A549 (cell line): ENCODE measurements at regions not wholly inside any gene's neighbourhood (a gene's known extent, or its start where the extent isn't known, plus 50 kb on each side); places are given as distances from the start of the nearest gene placed in this dataset.
A peak's percentile ranks its signal among the peaks of the same experiment; 100 is the strongest.

Source experiments
- ATAC-seq, 2 experiments: fragments of 200-7000 bp in 1 of 2; fragments of >200 bp in 1 of 2; cut with Nextera tagmentation in 1 of 2; cut with Tn5 transposase in 1 of 2; 3 replicates each; pipeline versions ENCODE4 v1.8.0 to v1.9.1; 2018 to 2020; ENCODE audit warnings: mild to moderate bottlenecking in 1 of 2, moderate library complexity in 1 of 2
- CTCF ChIA-PET: fragments of 300-600 bp; sonication (Branson Sonifier 250); formaldehyde crosslinking; extraction: SDS; loops from one replicate; lab custom pipeline; 2021; ENCODE audit warnings: antibody characterized with exemption, inconsistent platforms; lab: Yijun Ruan, JAX
- POLR2A ChIA-PET: fragments of 350-600 bp; formaldehyde crosslinking; extraction: SDS; loops from one replicate; lab custom pipeline; 2021; ENCODE audit warnings: antibody characterized with exemption, inconsistent platforms; lab: Yijun Ruan, JAX
- DNase-seq, 2 experiments: peaks; one replicate each; pipeline versions ENCODE4 v3.0.0 to v3.0.0-alpha.2; 2011 to 2016; ENCODE audit warnings: low read depth in 1 of 2, low spot score in 1 of 2
- FAIRE-seq: peaks from 2 replicates; lab custom pipeline; 2011; peaks lifted over from hg19 to GRCh38; lab: Jason Lieb, UNC
- H3K27ac ChIP-seq, 2 experiments: fragments of >200 bp; sonication (Bioruptor Twin); formaldehyde crosslinking; 3 replicates each; pipeline ENCODE4 v1.5.1; 2016 to 2017
- H3K4me1 ChIP-seq: fragments of >200 bp; sonication (Bioruptor Twin); formaldehyde crosslinking; 3 replicates; pipeline ENCODE4 v1.6.1; 2016
- H3K4me2 ChIP-seq: fragments of >200 bp; sonication (Bioruptor Twin); formaldehyde crosslinking; 3 replicates; pipeline ENCODE4 v1.6.1; 2016
- H3K4me3 ChIP-seq: fragments of >200 bp; sonication (Bioruptor Twin); formaldehyde crosslinking; 3 replicates; pipeline ENCODE4 v1.5.1; 2016
- H3K9me3 ChIP-seq: fragments of >200 bp; sonication (Bioruptor Twin); formaldehyde crosslinking; 3 replicates; pipeline ENCODE4 v1.6.1; 2016
- ATOH8 ChIP-seq: fragments of 250-450 bp; sonication (Bioruptor Pico); IDR thresholded peaks from 2 replicates; pipeline ENCODE4 v1.5.0; 2020; ENCODE audit warnings: low read depth, mild to moderate bottlenecking, moderate library complexity
- CBX8 ChIP-seq: fragments of 200-600 bp; sonication (generic); IDR thresholded peaks from 2 replicates; pipeline ENCODE4 v1.6.1; 2016
- CTCF ChIP-seq: fragments of >200 bp; sonication (Bioruptor Twin); formaldehyde crosslinking; IDR thresholded peaks from 3 replicates; pipeline ENCODE4 v1.5.1; 2016
- EHMT2 ChIP-seq: fragments of 200-600 bp; sonication (generic); IDR thresholded peaks from 2 replicates; pipeline ENCODE4 v1.6.1; 2016; ENCODE audit warnings: antibody characterized with exemption, low read depth, mild to moderate bottlenecking, moderate library complexity
- EP300 ChIP-seq, 2 experiments: fragments of >200 bp; sonication (Bioruptor Twin); formaldehyde crosslinking; IDR thresholded peaks; 2 replicates in 1 of 2; 3 replicates in 1 of 2; pipeline ENCODE4 v1.6.1; 2016 to 2017
- FOSL2 ChIP-seq, 2 experiments: fragments of 450-650 bp in 1 of 2; fragments of >200 bp in 1 of 2; sonication (Bioruptor Twin) in 1 of 2; formaldehyde crosslinking; IDR thresholded peaks; 2 replicates each; pipeline versions ENCODE4 v1.5.0 to v1.6.1; 2016 to 2020; ENCODE audit warnings: mild to moderate bottlenecking in 1 of 2, moderate library complexity in 1 of 2
- FOXS1 ChIP-seq: fragments of 250-450 bp; sonication (Bioruptor Pico); IDR thresholded peaks from 2 replicates; pipeline ENCODE4 v1.5.0; 2020; ENCODE audit warnings: mild to moderate bottlenecking, moderate library complexity
- GATA3 ChIP-seq: IDR thresholded peaks from 2 replicates; pipeline ENCODE4 v1.6.1; 2012; ENCODE audit warnings: borderline replicate concordance
- HDAC2 ChIP-seq: fragments of 200-600 bp; sonication (generic); IDR thresholded peaks from 2 replicates; pipeline ENCODE4 v1.6.1; 2016
- HEYL ChIP-seq: fragments of 250-450 bp; sonication (Bioruptor Pico); IDR thresholded peaks from 2 replicates; pipeline ENCODE4 v1.8.0; 2021; ENCODE audit warnings: mild to moderate bottlenecking, moderate library complexity
- HOXA7 ChIP-seq: fragments of 250-450 bp; sonication (Bioruptor Pico); IDR thresholded peaks from 2 replicates; pipeline ENCODE4 v1.5.0; 2020; ENCODE audit warnings: mild to moderate bottlenecking, moderate library complexity
- HOXB13 ChIP-seq: fragments of 250-450 bp; sonication (Bioruptor Pico); IDR thresholded peaks from 2 replicates; pipeline ENCODE4 v1.5.0; 2020; ENCODE audit warnings: low read depth, mild to moderate bottlenecking, moderate library complexity
- KDM5A ChIP-seq: fragments of 200-600 bp; sonication (generic); IDR thresholded peaks from 2 replicates; pipeline ENCODE4 v1.6.1; 2016; ENCODE audit warnings: antibody characterized with exemption, mild to moderate bottlenecking
- MAZ ChIP-seq: fragments of 150-350 bp; IDR thresholded peaks from 2 replicates; pipeline ENCODE4 v1.6.1; 2014; ENCODE audit warnings: antibody characterized with exemption, low read depth, low read length, borderline replicate concordance
- MYC ChIP-seq: IDR thresholded peaks from 2 replicates; pipeline ENCODE4 v1.6.1; 2012; ENCODE audit warnings: mild to moderate bottlenecking, inconsistent platforms, low read length, improper control_type of control experiment, borderline replicate concordance
- NPAS2 ChIP-seq: fragments of 250-450 bp; sonication (Bioruptor Pico); IDR thresholded peaks from 2 replicates; pipeline ENCODE4 v1.8.0; 2022; ENCODE audit warnings: mild to moderate bottlenecking, moderate library complexity, borderline replicate concordance
- RAD21 ChIP-seq, 2 experiments: fragments of >200 bp in 1 of 2; sonication (Bioruptor Twin) in 1 of 2; formaldehyde crosslinking in 1 of 2; IDR thresholded peaks in 1 of 2; conservative IDR thresholded peaks in 1 of 2; 2 replicates in 1 of 2; 3 replicates in 1 of 2; pipeline ENCODE4 v1.6.1; 2012 to 2018; ENCODE audit warnings: inconsistent platforms in 1 of 2
- REST ChIP-seq: fragments of 200-600 bp; sonication (generic); IDR thresholded peaks from 2 replicates; pipeline ENCODE4 v1.6.1; 2016; ENCODE audit warnings: antibody characterized with exemption, mild to moderate bottlenecking, moderate library complexity
- USF2 ChIP-seq: fragments of 450-650 bp; IDR thresholded peaks from 2 replicates; pipeline ENCODE4 v1.6.1; 2014; ENCODE audit warnings: antibody characterized with exemption
- ZC3H11A ChIP-seq: fragments of 450-650 bp; IDR thresholded peaks from 2 replicates; pipeline ENCODE4 v1.6.1; 2014; ENCODE audit warnings: antibody characterized with exemption, mild to moderate bottlenecking
- ZFP36 ChIP-seq: fragments of 450-650 bp; IDR thresholded peaks from 2 replicates; pipeline ENCODE4 v1.6.1; 2014; ENCODE audit warnings: borderline replicate concordance; ENCODE audit not compliant: partially characterized antibody
- ZSCAN20 ChIP-seq: fragments of 250-450 bp; sonication (Bioruptor Pico); IDR thresholded peaks from 2 replicates; pipeline ENCODE4 v1.8.0; 2022; ENCODE audit warnings: mild to moderate bottlenecking, moderate library complexity
- WGBS: methylation state at CpG from one replicate; pipeline ENCODE4 v1.1.6; 2017; ENCODE audit errors: missing lambda C conversion rate; 5-methylcytosine and 5-hydroxymethylcytosine counted together

GRCh38 chr4:79576429-79576753 is 168.4 kb upstream of the GK2 start:
- peak in 1 of 2 experiments; percentile 13 for DNase-seq
- ChIA-PET POLR2A (no interaction called here), CTCF (interaction anchor here (1.0 to 1.4 kb wide), 3 partner anchors 16 to 624 kb away, joined by 3 to 8 read pairs (median 4); no protein-coding TSS in a partner anchor)
- FAIRE-seq = no peak
- H3K4me3 ChIP-seq = no peak overlapping the region
- ATAC-seq = peak; percentile 59 to 84; a peak in 5 of 6 replicates
- no peaks in the 10 kb centered on the region for H3K4me1 ChIP-seq
- no peaks in the 10 kb centered on the region for H3K9me3 ChIP-seq
- TF ChIP-seq KDM5A (no peak), RAD21 (conservative IDR thresholded peaks at IDR 0.05 in 1 of 2, IDR thresholded peaks at IDR 0.05 in 1 of 2) (peak in 1 of 2 experiments; percentile 55; a peak in 3 of 5 replicates), CTCF (peak; percentile 23; the same call in 2 of the 3 replicates), ZC3H11A (no peak)
- H3K4me2 ChIP-seq = no peak overlapping the region
- no peak overlapping the region for H3K27ac ChIP-seq
- WGBS = 2% methylated on average over 6 of the region's 6 CpGs

GRCh38 chr4:79575709-79576428 is 167.8 kb upstream of the GK2 start:
- no peak for FAIRE-seq
- WGBS = 12% methylated on average over 7 of the region's 7 CpGs
- ATAC-seq = no peak
- Histone ChIP-seq H3K27ac (no peak overlapping the region), H3K4me1 (no peaks in the 10 kb centered on the region), H3K4me2 (no peak overlapping the region), H3K9me3 (no peaks in the 10 kb centered on the region), H3K4me3 (no peak overlapping the region)
- ChIA-PET POLR2A (no interaction called here), CTCF (interaction anchor here (1.0 to 1.4 kb wide), 3 partner anchors 15 to 623 kb away, joined by 3 to 8 read pairs (median 4); no protein-coding TSS in a partner anchor)
- DNase-seq = no peak
- no peak for TF ChIP-seq GATA3

GRCh38 chr4:79574741-79575451 is 166.9 kb upstream of the GK2 start:
- DNase-seq (no peak), FAIRE-seq (no peak), ATAC-seq (no peak)
- TF ChIP-seq HOXB13 = no peak
- TF ChIP-seq EP300 (IDR thresholded peaks at IDR 0.05) = no peak
- no peak for TF ChIP-seq MAZ
- TF ChIP-seq CBX8 = no peak
- no peak for TF ChIP-seq ZSCAN20 (CRISPR knock-in tag)
- TF ChIP-seq EHMT2 = no peak
- TF ChIP-seq FOSL2 (IDR thresholded peaks at IDR 0.05) = no peak
- TF ChIP-seq FOSL2 (CRISPR knock-in tag; IDR thresholded peaks at IDR 0.05) = no peak
- no peak for TF ChIP-seq MYC
- no peak for TF ChIP-seq HEYL (CRISPR knock-in tag)
- no peak for TF ChIP-seq USF2
- no peak for TF ChIP-seq REST
- no peak for TF ChIP-seq GATA3
- TF ChIP-seq HDAC2 = no peak
- TF ChIP-seq FOXS1 (CRISPR knock-in tag) = no peak
- no peak for TF ChIP-seq ZFP36
- TF ChIP-seq HOXA7 (CRISPR knock-in tag) = no peak
- TF ChIP-seq NPAS2 (CRISPR knock-in tag) = no peak
- no peak for TF ChIP-seq ATOH8 (CRISPR knock-in tag)
- CTCF ChIA-PET = interaction anchor here (0.7 to 1.4 kb wide), 3 partner anchors 28 to 624 kb away, joined by 3 read pairs; no protein-coding TSS in a partner anchor
- Histone ChIP-seq H3K27ac (no peak overlapping the region), H3K4me1 (no peaks in the 10 kb centered on the region), H3K4me2 (no peak overlapping the region), H3K4me3 (no peak overlapping the region), H3K9me3 (no peaks in the 10 kb centered on the region)
- POLR2A ChIA-PET = no interaction called here
- WGBS = 36% methylated on average over 7 of the region's 7 CpGs
